Progenitor cell of endocrine pancreas (in vitro differentiated cells): ENCODE measurements at regions not wholly inside any gene's neighbourhood (a gene's known extent, or its start where the extent isn't known, plus 50 kb on each side); places are given as distances from the start of the nearest gene placed in this dataset.

Experiments
- DNase-seq: peaks from one replicate; pipeline ENCODE4 v3.0.0; 2021; ENCODE audit warnings: low spot score; ENCODE audit not compliant: unreplicated experiment
- H3K27ac Mint-ChIP-seq: 2 replicates; pipeline ENCODE4 v1.8.0; 2021; ENCODE audit warnings: mild to moderate bottlenecking, moderate library complexity, mixed read lengths
- H3K27me3 Mint-ChIP-seq: 2 replicates; pipeline ENCODE4 v1.8.0; 2021; ENCODE audit warnings: mixed read lengths
- H3K36me3 Mint-ChIP-seq: 2 replicates; pipeline ENCODE4 v1.8.0; 2022; ENCODE audit warnings: mixed read lengths; ENCODE audit not compliant: insufficient read depth
- H3K4me1 Mint-ChIP-seq: 2 replicates; pipeline ENCODE4 v1.8.0; 2021; ENCODE audit warnings: low read depth, mixed read lengths
- H3K4me3 Mint-ChIP-seq: 2 replicates; pipeline ENCODE4 v1.8.0; 2021; ENCODE audit warnings: low read depth, mild to moderate bottlenecking, moderate library complexity, mixed read lengths
- H3K9me3 Mint-ChIP-seq: 2 replicates; pipeline ENCODE4 v1.8.0; 2021; ENCODE audit warnings: low read depth, mixed read lengths
- TF ChIP-seq, protein P1 (sequence below): fragments of 200-600 bp; sonication (generic); IDR thresholded peaks from one replicate; pipeline ENCODE4 v1.5.0; 2021; ENCODE audit warnings: antibody characterized with exemption, mild to moderate bottlenecking; ENCODE audit not compliant: unreplicated experiment

DNA sequence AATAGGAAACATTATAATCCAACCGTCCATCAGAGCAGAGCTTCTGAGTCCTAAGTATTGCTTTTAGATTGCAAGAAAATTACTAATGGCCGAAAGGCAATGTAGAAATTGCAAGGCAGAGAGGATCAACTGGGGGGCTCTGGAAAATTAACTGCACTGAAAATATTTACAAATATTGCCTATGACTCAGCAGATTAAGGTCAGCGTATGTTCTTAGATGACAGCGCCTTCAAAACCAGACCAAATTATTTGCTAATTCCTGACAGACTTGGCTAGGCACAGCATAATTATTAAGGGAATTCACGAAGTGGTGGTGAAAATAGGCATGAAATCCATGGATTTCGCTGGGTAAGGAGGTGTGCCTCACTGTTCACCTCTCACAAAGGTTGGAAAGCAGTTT lies 947.7 kb downstream of the TUSC7 start:
- Mint-ChIP-seq H3K4me1 (no peaks in the 10 kb centered on the region), H3K36me3 (no peaks in the 10 kb centered on the region), H3K27me3 (peaks cover 15% of the 10 kb centered on the region), H3K9me3 (no peaks in the 10 kb centered on the region), H3K4me3 (no peak overlapping the region), H3K27ac (no peak overlapping the region)
- DNase-seq: no peak
- TF ChIP-seq, protein P1, sequence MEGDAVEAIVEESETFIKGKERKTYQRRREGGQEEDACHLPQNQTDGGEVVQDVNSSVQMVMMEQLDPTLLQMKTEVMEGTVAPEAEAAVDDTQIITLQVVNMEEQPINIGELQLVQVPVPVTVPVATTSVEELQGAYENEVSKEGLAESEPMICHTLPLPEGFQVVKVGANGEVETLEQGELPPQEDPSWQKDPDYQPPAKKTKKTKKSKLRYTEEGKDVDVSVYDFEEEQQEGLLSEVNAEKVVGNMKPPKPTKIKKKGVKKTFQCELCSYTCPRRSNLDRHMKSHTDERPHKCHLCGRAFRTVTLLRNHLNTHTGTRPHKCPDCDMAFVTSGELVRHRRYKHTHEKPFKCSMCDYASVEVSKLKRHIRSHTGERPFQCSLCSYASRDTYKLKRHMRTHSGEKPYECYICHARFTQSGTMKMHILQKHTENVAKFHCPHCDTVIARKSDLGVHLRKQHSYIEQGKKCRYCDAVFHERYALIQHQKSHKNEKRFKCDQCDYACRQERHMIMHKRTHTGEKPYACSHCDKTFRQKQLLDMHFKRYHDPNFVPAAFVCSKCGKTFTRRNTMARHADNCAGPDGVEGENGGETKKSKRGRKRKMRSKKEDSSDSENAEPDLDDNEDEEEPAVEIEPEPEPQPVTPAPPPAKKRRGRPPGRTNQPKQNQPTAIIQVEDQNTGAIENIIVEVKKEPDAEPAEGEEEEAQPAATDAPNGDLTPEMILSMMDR: no peak

DNA sequence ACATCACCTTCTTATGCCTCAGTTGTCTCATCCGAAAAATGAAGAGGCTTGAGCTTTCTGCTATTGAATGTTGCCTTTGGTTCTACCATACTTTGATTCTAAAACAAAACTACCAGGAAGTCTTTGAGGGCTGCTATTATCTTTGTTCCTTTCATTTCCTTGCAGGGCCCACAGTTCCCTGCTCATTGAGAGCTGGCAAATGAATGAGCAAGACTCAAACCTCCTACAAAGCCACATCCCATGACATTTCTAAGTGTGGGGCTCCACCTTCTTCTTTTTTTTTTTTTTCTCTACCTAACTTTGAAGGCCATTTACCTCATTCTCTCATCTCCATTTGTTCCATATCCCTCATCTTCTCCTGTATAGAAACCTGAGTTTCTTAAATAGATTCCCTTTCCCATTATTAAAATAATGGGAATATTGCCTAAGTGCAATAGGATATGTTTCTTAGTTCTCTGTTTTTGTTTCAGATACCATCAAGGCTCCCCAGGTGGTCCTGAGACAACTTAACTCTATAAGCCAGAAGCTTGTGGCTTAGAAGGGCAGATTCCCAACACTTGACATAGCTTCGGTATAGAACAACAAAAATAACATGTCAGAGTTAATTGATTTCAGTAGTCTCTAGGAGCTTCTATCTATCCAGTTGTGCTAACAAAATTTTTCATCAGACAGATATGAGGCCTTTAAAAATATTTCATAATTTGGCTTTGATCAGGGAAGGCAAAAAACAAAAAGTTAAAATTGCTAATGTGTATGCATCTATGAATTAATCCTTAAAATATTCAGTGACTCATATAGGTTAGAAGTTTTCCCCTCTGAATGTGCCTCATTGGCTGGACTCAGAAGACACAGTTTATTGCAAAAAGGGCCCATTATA lies 951.6 kb downstream of the TUSC7 start:
- Mint-ChIP-seq H3K4me3 (no peak overlapping the region), H3K27ac (no peak overlapping the region), H3K9me3 (no peaks in the 10 kb centered on the region), H3K27me3 (peaks cover 15% of the 10 kb centered on the region), H3K36me3 (no peaks in the 10 kb centered on the region), H3K4me1 (no peaks in the 10 kb centered on the region)
- TF ChIP-seq, protein P1: no peak
- DNase-seq: no peak

DNA sequence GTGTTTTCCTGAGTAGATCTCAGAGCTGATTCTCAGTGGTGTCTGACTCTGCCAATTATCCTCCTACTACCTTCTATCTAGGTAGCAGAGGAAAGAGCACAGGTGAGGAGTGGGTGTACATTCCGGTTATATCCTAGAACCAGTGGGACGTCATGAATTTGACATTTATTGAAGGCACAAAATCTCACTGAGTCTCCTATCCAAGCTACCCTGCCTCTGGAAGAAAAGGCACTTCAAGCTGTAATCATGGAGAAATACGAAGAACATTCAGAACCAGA lies 952.2 kb downstream of the TUSC7 start:
- H3K27ac Mint-ChIP-seq: no peak overlapping the region
- H3K9me3 Mint-ChIP-seq: no peaks in the 10 kb centered on the region
- peaks cover 18% of the 10 kb centered on the region for H3K27me3 Mint-ChIP-seq
- H3K4me3 Mint-ChIP-seq: no peak overlapping the region
- no peak for DNase-seq
- no peaks in the 10 kb centered on the region for H3K36me3 Mint-ChIP-seq
- TF ChIP-seq, protein P1: no peak
- H3K4me1 Mint-ChIP-seq: no peaks in the 10 kb centered on the region

DNA sequence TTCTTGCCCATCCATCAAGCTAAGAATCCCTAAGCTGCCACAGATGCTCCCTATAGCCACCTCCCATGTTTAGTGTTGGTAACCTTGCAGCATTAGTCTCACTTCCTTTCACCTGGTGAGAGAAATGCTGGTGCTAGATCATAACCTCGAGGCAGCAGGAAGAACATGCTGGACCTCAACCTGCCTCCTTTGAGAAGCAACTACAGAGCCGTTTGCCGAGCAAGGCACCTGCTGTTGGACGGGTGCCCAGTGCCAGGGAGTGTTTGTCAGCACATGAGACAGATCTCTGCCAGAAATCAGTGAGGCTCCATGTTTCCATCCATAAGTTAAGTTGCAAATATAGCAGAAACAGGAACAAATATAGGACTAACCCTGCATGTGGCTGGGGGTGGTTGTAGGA lies 955.7 kb downstream of the TUSC7 start:
- H3K36me3 Mint-ChIP-seq: no peaks in the 10 kb centered on the region
- no peak overlapping the region for H3K27ac Mint-ChIP-seq
- no peak for DNase-seq
- no peak overlapping the region for H3K4me3 Mint-ChIP-seq
- peaks cover 3% of the 10 kb centered on the region for H3K4me1 Mint-ChIP-seq
- TF ChIP-seq, protein P1: no peak
- H3K9me3 Mint-ChIP-seq: no peaks in the 10 kb centered on the region
- H3K27me3 Mint-ChIP-seq: peaks cover 21% of the 10 kb centered on the region

DNA sequence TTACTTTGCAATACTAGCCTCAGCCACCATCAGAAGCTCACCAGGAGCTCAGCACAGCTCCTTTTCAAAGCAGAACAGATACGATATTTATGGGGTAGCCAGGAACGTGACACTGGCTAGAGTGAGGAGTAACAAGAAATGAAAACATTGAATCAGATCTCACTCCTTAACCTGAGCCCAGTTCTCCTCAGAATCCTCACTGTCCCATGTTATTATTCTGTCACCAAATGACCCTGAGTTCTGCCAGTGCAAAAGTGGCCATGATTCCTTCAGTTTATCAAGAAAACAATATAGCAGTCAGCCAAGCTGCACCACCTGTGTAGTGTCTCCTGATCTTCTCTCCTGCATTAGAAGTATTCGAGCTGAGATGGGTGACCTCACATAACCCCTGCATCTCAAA lies 956.7 kb downstream of the TUSC7 start:
- H3K27ac Mint-ChIP-seq: no peak overlapping the region

More for the DNA sequence above, 956.7 kb downstream of the TUSC7 start:
- Mint-ChIP-seq H3K4me1 (peaks cover 3% of the 10 kb centered on the region), H3K9me3 (no peaks in the 10 kb centered on the region), H3K4me3 (no peak overlapping the region), H3K36me3 (no peaks in the 10 kb centered on the region), H3K27me3 (peaks cover 21% of the 10 kb centered on the region)
- TF ChIP-seq, protein P1: no peak
- no peak for DNase-seq
